ENCODE measurements at regions not wholly inside any gene's neighbourhood (a gene's known extent, or its start where the extent isn't known, plus 50 kb on each side); places are given as distances from the start of the nearest gene placed in this dataset.

DNA sequence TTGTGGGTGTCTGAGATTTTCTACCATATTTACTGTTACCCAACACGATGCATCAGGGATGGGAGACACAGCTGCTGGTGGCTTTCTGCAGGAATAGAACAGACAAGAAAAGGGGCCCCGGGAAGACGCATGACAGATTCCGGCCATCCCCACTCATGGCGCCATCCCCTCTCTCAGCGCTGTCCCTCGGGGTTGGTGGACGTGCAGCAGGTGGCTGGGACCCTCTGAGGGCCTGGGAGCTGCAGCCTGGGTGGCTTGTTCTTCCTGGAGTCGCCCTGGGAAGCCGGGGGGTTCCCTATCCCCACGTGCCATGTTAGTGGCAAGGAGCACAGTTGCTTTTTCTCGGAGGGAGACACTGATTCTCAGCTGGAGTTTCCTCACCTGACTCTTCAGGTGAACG is 1123.3 kb downstream of the BRD1 start:
- no peak for DNase-seq

- DNase-seq, result no peak
Observed at GRCh38 chr22:48703265-48703941, 1124.3 kb downstream of the BRD1 start.

GRCh38 chr22:48702573-48703264 is 1125.0 kb downstream of the BRD1 start:
- no peak for DNase-seq

GRCh38 chr22:48701296-48702030 is 1126.2 kb downstream of the BRD1 start:
- DNase-seq, result no peak

- DNase-seq, result no peak
Observed at GRCh38 chr22:48700566-48701295, 1126.9 kb downstream of the BRD1 start.

- DNase-seq, result no peak
Observed at GRCh38 chr22:48700180-48700565, 1127.5 kb downstream of the BRD1 start.

DNA sequence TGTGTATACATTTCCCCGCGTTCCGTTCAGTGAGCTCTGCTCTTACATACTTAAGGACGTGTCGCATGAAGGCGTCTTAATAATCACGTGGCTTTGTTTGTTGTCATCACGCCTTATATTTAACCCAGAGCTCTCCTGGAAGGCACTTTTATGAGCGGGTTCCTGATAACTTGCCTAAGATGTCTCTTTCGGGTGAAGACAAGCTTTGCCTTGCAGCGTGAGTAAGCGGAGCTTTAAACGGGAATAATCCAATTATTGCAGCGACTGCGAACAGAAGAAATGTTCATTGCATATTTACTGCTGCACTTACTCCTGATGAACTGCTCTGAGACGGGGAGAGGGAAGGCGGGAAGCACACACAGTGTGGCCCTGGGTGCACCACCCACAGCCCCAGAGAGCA is 1128.2 kb downstream of the BRD1 start:
- DNase-seq, result no peak

- no peak for DNase-seq
Observed at GRCh38 chr22:48698618-48699017, 1129.1 kb downstream of the BRD1 start.

DNA sequence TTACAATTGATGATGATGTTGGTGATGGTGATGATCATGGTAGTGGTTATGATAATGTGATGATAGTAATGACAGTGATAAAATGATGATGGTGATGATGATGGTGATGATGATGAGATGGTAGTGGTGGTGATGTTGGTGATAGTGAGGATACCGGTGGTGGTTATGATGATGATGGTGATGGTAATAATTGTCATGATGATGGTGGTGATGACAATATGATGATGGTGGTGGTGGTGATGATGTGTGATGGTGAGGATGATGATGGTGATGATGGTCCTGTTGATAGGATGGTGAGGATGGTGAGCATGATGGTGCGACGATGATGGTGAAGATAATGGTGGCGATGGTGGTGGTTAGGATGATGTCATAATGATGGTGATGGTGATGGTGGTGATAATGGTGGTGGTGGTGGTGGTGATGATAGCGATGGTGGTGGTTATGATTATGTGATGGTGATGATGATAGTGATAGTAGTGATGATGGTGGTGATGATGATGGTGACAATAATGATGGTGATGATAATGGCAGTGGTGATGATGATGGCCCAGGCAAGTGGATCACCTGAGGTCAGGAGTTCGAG is 1129.9 kb downstream of the BRD1 start:
- DNase-seq, result no peak

- no peak for DNase-seq
Observed at GRCh38 chr22:48697223-48697622, 1130.5 kb downstream of the BRD1 start.

DNA sequence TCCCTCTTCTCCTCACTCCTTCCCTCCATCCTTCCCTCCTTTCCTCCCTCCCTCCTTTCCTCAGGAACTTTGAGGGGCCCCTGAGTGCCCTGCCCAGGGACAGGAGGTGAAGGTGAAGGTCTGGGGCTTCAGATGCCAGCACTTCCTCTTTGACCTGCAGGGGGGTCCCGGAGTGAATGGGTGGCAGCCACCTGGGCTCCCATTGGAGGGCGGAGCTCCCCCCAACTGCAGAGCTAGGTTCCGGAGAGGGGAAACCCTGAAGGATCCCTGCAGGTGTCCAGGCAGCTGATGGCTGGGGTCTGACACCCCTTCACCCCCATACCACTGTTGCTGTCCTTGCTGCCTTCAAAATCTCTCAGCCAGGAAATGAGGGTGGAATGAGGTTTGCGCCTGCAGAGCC is 1131.3 kb downstream of the BRD1 start:
- no peak for DNase-seq

DNA sequence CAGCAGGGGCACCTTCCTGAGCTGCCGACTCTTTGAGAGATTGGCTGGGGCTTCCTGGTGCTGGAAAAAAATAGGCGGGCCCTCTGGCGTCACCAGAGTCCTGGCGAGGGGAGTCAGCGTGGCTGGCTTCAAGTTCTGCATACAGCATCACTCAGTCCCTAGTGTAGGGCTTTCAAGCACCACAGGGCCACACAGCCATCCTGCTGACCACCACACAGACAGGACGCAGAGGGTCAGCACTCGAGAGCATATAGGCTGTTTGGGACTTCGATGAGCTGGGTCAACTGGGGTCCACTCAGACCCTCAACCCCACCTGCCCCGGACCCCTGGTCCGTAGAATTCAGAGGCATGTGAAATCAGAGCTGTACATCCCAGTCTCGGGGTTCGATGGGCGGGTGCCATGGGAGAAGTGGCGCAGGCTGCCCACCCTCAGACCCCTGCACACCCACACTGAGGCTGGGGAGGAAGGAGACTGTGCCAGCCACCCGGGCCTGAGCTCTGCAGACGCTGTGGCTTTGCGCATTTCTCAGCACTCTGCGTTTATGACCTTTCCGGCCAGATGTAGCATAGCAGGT is 1131.9 kb downstream of the BRD1 start:
- DNase-seq, result no peak

GRCh38 chr22:48695251-48695650 is 1132.4 kb downstream of the BRD1 start:
- no peak for DNase-seq

DNA sequence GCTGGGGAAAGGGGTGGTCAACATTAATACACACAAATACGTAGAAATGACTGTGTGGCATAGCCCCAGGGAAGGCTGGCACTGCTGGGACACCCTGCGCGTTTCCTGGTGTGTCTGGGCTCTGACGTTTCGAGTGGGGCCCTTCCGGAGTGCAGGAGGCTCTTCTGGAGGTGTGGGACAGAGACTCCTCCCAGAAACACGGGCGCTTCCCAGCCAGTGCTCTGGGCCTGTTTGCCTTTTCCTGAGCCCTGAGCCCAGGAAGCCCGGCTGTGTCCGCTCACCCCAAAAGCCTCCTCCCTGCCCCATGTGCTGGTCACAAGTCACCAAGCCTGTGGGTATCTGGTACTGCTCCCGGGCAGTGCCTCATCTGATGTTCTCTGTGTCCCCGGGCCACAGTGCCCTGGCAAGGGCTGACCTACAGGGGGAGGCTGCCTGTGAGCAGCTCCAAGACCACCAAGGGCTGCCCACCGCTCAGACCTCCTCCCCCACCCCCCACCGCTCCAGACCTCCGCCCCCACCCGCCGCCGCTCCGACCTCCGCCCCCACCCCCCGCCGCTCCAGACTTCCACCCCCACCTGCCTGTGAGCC is 1133.3 kb downstream of the BRD1 start:
- no peak for DNase-seq

DNA sequence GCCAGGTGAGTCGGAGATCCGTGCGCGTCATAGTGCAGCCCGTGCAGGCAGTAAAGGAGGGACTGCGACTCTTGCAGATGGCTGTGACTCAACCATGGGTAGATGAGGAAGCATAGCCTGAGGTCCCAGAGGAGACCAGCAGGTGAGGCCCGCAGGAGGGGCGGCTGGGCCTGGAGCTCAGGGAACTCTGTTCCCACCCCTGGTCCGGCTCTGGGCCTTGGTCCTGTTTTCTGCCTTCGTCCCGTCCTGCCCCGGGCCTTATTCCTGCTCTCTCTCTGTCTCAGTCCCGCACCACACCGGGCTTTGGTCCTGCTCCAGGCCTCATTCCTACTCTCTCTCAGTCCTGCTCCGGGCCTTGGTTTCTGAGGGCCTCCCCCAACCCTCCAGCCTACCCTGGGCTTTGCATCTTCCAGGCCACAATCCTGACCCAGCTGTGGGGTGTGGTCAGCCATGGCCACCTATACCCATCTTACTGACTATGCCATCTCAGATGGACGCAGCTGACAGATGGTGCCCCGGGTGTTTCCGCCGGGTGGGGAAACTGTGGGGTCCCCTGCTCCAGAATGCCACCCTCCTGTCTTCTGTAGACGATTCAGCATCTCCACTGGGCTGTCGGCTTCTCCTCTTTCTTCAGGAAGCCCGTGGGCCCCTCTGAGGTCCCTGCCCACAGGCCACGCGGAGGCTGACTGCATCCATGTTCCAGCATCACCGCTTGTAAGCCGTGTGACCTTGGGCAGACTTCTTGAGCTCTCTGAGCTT is 1134.1 kb downstream of the BRD1 start:
- DNase-seq, result no peak

DNA sequence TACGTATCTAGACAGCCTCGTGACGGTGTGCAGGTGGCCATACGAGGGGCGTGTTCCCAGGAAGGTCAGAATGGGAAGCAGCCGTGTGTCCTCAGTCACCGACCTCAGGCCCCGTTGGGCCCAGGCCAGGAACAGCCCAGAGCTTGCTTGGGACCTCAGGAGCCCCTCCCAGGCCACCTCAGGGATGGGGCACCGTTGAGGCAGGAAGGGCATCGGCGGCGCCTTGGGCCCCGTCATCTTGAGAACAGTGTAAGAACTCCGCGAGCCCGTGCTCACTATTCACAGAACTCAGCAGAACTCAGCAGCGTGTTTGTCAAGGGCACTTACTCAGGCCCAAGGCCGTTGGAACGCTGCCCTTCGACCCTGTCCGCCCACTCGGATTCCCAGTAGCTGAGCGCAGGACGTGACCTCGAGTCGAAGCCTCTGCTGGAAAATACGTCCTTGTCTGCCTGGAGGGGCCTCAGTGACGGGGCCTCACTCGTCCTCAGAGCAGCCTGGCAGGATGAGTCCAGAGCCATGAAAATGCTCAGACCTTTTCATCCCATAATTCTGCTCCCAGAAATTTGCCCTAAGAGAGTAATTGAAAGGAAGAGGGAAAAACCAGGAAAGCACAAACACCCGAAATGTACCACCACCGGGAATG is 1134.8 kb downstream of the BRD1 start:
- DNase-seq, result no peak

- DNase-seq, result no peak
Observed at GRCh38 chr22:48691431-48691851, 1136.2 kb downstream of the BRD1 start.

DNA sequence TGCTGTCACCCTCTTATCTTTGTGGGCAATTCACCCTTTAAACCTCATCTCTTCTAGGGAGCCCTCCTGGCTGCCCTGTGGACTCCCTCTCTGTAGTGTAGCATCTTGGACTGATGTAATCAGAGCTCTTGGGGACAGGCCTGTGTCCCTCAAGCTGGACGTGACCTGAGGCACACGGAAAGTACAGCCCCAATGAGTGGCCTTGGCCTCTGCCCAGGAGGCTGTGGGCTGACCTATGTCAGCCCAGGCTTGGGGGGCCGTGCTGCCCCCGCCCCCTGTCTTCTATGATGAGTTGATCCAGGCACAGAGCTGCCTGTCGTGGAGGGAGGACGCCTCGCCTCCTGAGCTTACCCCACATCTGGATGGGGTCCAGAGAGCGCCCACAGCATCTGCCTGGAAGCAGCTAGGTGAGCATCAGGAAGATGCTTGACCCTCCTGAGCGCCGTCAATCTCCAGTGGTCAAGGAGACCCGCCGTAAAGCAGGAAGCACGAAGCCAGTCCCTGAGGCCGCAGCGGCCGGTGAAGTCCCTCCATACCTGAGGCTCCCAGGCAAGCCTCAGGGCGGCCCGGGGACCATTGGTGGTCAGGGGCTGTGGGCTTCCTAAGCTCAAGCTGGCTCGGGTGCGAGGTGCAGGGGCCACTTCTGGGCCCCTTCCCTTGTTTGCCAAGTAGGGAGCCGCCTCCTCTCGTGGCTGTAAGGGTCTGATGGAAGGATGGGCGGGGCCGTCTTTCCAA is 1136.9 kb downstream of the BRD1 start:
- DNase-seq, result no peak

DNA sequence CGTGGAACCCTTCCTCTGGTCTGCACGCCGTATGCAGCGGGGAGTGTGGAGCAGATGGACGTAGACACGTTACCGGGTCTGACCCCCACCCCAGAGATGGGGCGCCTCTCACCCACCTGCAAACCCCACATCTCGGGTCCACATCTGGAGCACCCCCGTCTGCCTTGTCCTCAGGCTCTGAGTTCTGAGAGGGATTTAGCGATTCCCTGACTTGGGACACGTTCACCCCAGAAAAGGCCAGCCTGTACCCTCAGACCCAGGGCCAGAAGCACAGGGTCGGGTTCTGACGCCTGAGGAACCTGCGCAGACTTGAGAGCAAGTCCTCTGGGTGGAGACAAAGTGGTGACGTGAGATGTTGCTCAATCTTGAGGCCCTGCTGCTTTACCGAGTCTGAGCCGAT is 1138.5 kb downstream of the BRD1 start:
- no peak for DNase-seq

DNA sequence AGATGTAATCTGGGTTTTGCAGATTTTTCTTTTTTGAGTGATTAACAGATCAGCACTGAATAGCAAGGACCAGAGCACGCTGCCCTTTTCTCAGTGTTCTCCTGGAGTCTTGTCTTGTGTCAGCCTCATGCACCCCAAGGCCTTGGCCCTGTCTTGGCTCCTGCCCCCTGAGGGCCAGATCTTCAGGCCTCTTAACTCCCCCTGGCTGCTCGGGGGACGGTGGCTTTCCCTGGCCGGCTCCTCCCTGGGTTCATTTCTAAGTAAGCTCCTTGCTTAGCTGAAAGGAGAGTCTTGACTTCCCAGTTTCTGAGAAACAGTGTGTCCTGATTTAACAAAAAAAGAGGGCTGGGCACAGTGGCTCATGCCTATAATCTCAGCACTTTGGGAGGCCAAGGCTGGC is 1139.3 kb downstream of the BRD1 start:
- no peak for DNase-seq
